ENCODE measurements at regions not wholly inside any gene's neighbourhood (a gene's known extent, or its start where the extent isn't known, plus 50 kb on each side); places are given as distances from the start of the nearest gene placed in this dataset.

- no peaks in the 10 kb centered on the region for H3K27me3 ChIP-seq (ENCODE audit: low read depth, low read length)
- H3K9me3 ChIP-seq (ENCODE audit: control insufficient read depth in 1 of 2, low read length in 2 of 2), result no peaks in the 10 kb centered on the region
- H3K4me3 ChIP-seq (ENCODE audit: low read depth in 1 of 2, low read length in 2 of 2), result no peak overlapping the region
- H3K27ac ChIP-seq (ENCODE audit: low read length), result no peak overlapping the region
- H3K36me3 ChIP-seq (ENCODE audit: control insufficient read depth in 1 of 2, insufficient read depth in 2 of 2, low read length in 2 of 2), result no peaks in the 10 kb centered on the region
- H3K4me1 ChIP-seq (ENCODE audit: control insufficient read depth in 1 of 2, insufficient read depth in 2 of 2, low read length in 2 of 2), result no peaks in the 10 kb centered on the region
Observed at GRCh38 chr13:80121038-80121437, 219.9 kb downstream of the SPRY2 start.

- Histone ChIP-seq H3K4me1 (ENCODE audit: control insufficient read depth in 1 of 2, insufficient read depth in 2 of 2, low read length in 2 of 2) (no peaks in the 10 kb centered on the region), H3K27me3 (ENCODE audit: low read depth, low read length) (no peaks in the 10 kb centered on the region), H3K36me3 (ENCODE audit: control insufficient read depth in 1 of 2, insufficient read depth in 2 of 2, low read length in 2 of 2) (no peaks in the 10 kb centered on the region), H3K9me3 (ENCODE audit: control insufficient read depth in 1 of 2, low read length in 2 of 2) (no peaks in the 10 kb centered on the region), H3K27ac (ENCODE audit: low read length) (no peak overlapping the region), H3K4me3 (ENCODE audit: low read depth in 1 of 2, low read length in 2 of 2) (no peak overlapping the region)
Observed at GRCh38 chr13:80118506-80118905, 222.4 kb downstream of the SPRY2 start.

GRCh38 chr13:80118099-80118498 is 222.8 kb downstream of the SPRY2 start:
- no peak overlapping the region for H3K27ac ChIP-seq (ENCODE audit: low read length)
- H3K9me3 ChIP-seq (ENCODE audit: control insufficient read depth in 1 of 2, low read length in 2 of 2), result no peaks in the 10 kb centered on the region
- no peaks in the 10 kb centered on the region for H3K36me3 ChIP-seq (ENCODE audit: control insufficient read depth in 1 of 2, insufficient read depth in 2 of 2, low read length in 2 of 2)
- no peak overlapping the region for H3K4me3 ChIP-seq (ENCODE audit: low read depth in 1 of 2, low read length in 2 of 2)
- no peaks in the 10 kb centered on the region for H3K27me3 ChIP-seq (ENCODE audit: low read depth, low read length)
- H3K4me1 ChIP-seq (ENCODE audit: control insufficient read depth in 1 of 2, insufficient read depth in 2 of 2, low read length in 2 of 2), result no peaks in the 10 kb centered on the region

GRCh38 chr13:80117515-80117914 is 223.4 kb downstream of the SPRY2 start:
- Histone ChIP-seq H3K4me3 (ENCODE audit: low read depth in 1 of 2, low read length in 2 of 2) (no peak overlapping the region), H3K27ac (ENCODE audit: low read length) (no peak overlapping the region), H3K4me1 (ENCODE audit: control insufficient read depth in 1 of 2, insufficient read depth in 2 of 2, low read length in 2 of 2) (no peaks in the 10 kb centered on the region), H3K27me3 (ENCODE audit: low read depth, low read length) (no peaks in the 10 kb centered on the region), H3K9me3 (ENCODE audit: control insufficient read depth in 1 of 2, low read length in 2 of 2) (no peaks in the 10 kb centered on the region), H3K36me3 (ENCODE audit: control insufficient read depth in 1 of 2, insufficient read depth in 2 of 2, low read length in 2 of 2) (no peaks in the 10 kb centered on the region)

- no peaks in the 10 kb centered on the region for H3K36me3 ChIP-seq (ENCODE audit: control insufficient read depth in 1 of 2, insufficient read depth in 2 of 2, low read length in 2 of 2)
- no peak overlapping the region for H3K4me3 ChIP-seq (ENCODE audit: low read depth in 1 of 2, low read length in 2 of 2)
- no peaks in the 10 kb centered on the region for H3K9me3 ChIP-seq (ENCODE audit: control insufficient read depth in 1 of 2, low read length in 2 of 2)
- H3K4me1 ChIP-seq (ENCODE audit: control insufficient read depth in 1 of 2, insufficient read depth in 2 of 2, low read length in 2 of 2), result no peaks in the 10 kb centered on the region
- H3K27me3 ChIP-seq (ENCODE audit: low read depth, low read length), result no peaks in the 10 kb centered on the region
- no peak overlapping the region for H3K27ac ChIP-seq (ENCODE audit: low read length)
Observed at GRCh38 chr13:80116107-80116506, 224.8 kb downstream of the SPRY2 start.

- Histone ChIP-seq H3K4me3 (ENCODE audit: low read depth in 1 of 2, low read length in 2 of 2) (no peak overlapping the region), H3K27me3 (ENCODE audit: low read depth, low read length) (no peaks in the 10 kb centered on the region), H3K4me1 (ENCODE audit: control insufficient read depth in 1 of 2, insufficient read depth in 2 of 2, low read length in 2 of 2) (no peaks in the 10 kb centered on the region), H3K36me3 (ENCODE audit: control insufficient read depth in 1 of 2, insufficient read depth in 2 of 2, low read length in 2 of 2) (no peaks in the 10 kb centered on the region), H3K27ac (ENCODE audit: low read length) (no peak overlapping the region), H3K9me3 (ENCODE audit: control insufficient read depth in 1 of 2, low read length in 2 of 2) (no peaks in the 10 kb centered on the region)
Observed at GRCh38 chr13:80115616-80116015, 225.3 kb downstream of the SPRY2 start.

- H3K9me3 ChIP-seq (ENCODE audit: control insufficient read depth in 1 of 2, low read length in 2 of 2), result no peaks in the 10 kb centered on the region
- no peaks in the 10 kb centered on the region for H3K4me1 ChIP-seq (ENCODE audit: control insufficient read depth in 1 of 2, insufficient read depth in 2 of 2, low read length in 2 of 2)
- no peak overlapping the region for H3K4me3 ChIP-seq (ENCODE audit: low read depth in 1 of 2, low read length in 2 of 2)
- no peak overlapping the region for H3K27ac ChIP-seq (ENCODE audit: low read length)
- H3K36me3 ChIP-seq (ENCODE audit: control insufficient read depth in 1 of 2, insufficient read depth in 2 of 2, low read length in 2 of 2), result no peaks in the 10 kb centered on the region
- H3K27me3 ChIP-seq (ENCODE audit: low read depth, low read length), result no peaks in the 10 kb centered on the region
Observed at GRCh38 chr13:80113714-80114454, 227.0 kb downstream of the SPRY2 start.

- H3K27ac ChIP-seq (ENCODE audit: low read length), result no peak overlapping the region
- H3K4me1 ChIP-seq (ENCODE audit: control insufficient read depth in 1 of 2, insufficient read depth in 2 of 2, low read length in 2 of 2), result no peaks in the 10 kb centered on the region
- no peaks in the 10 kb centered on the region for H3K27me3 ChIP-seq (ENCODE audit: low read depth, low read length)
- H3K9me3 ChIP-seq (ENCODE audit: control insufficient read depth in 1 of 2, low read length in 2 of 2), result no peaks in the 10 kb centered on the region
- H3K36me3 ChIP-seq (ENCODE audit: control insufficient read depth in 1 of 2, insufficient read depth in 2 of 2, low read length in 2 of 2), result no peaks in the 10 kb centered on the region
- H3K4me3 ChIP-seq (ENCODE audit: low read depth in 1 of 2, low read length in 2 of 2), result no peak overlapping the region
Observed at GRCh38 chr13:80109303-80109702, 231.6 kb downstream of the SPRY2 start.

GRCh38 chr13:80105350-80105749 is 235.6 kb downstream of the SPRY2 start:
- no peaks in the 10 kb centered on the region for H3K9me3 ChIP-seq (ENCODE audit: control insufficient read depth in 1 of 2, low read length in 2 of 2)
- no peak overlapping the region for H3K4me3 ChIP-seq (ENCODE audit: low read depth in 1 of 2, low read length in 2 of 2)
- no peaks in the 10 kb centered on the region for H3K4me1 ChIP-seq (ENCODE audit: control insufficient read depth in 1 of 2, insufficient read depth in 2 of 2, low read length in 2 of 2)
- H3K36me3 ChIP-seq (ENCODE audit: control insufficient read depth in 1 of 2, insufficient read depth in 2 of 2, low read length in 2 of 2), result no peaks in the 10 kb centered on the region
- H3K27ac ChIP-seq (ENCODE audit: low read length), result no peak overlapping the region
- no peaks in the 10 kb centered on the region for H3K27me3 ChIP-seq (ENCODE audit: low read depth, low read length)

GRCh38 chr13:80101040-80101439 is 239.9 kb downstream of the SPRY2 start:
- H3K36me3 ChIP-seq (ENCODE audit: control insufficient read depth in 1 of 2, insufficient read depth in 2 of 2, low read length in 2 of 2), result no peaks in the 10 kb centered on the region
- no peaks in the 10 kb centered on the region for H3K9me3 ChIP-seq (ENCODE audit: control insufficient read depth in 1 of 2, low read length in 2 of 2)
- H3K4me3 ChIP-seq (ENCODE audit: low read depth in 1 of 2, low read length in 2 of 2), result no peak overlapping the region

GRCh38 chr13:80100636-80101035 is 240.3 kb downstream of the SPRY2 start:
- H3K9me3 ChIP-seq (ENCODE audit: control insufficient read depth in 1 of 2, low read length in 2 of 2), result no peaks in the 10 kb centered on the region
- H3K4me3 ChIP-seq (ENCODE audit: low read depth in 1 of 2, low read length in 2 of 2), result no peak overlapping the region
- no peaks in the 10 kb centered on the region for H3K4me1 ChIP-seq (ENCODE audit: control insufficient read depth in 1 of 2, insufficient read depth in 2 of 2, low read length in 2 of 2)
- H3K27me3 ChIP-seq (ENCODE audit: low read depth, low read length), result no peaks in the 10 kb centered on the region
- H3K27ac ChIP-seq (ENCODE audit: low read length), result no peak overlapping the region
- no peaks in the 10 kb centered on the region for H3K36me3 ChIP-seq (ENCODE audit: control insufficient read depth in 1 of 2, insufficient read depth in 2 of 2, low read length in 2 of 2)

More at GRCh38 chr13:80101040-80101439, 239.9 kb downstream of the SPRY2 start:
- no peaks in the 10 kb centered on the region for H3K27me3 ChIP-seq (ENCODE audit: low read depth, low read length)
- H3K27ac ChIP-seq (ENCODE audit: low read length), result no peak overlapping the region
- no peaks in the 10 kb centered on the region for H3K4me1 ChIP-seq (ENCODE audit: control insufficient read depth in 1 of 2, insufficient read depth in 2 of 2, low read length in 2 of 2)

- H3K27me3 ChIP-seq (ENCODE audit: low read depth, low read length), result no peaks in the 10 kb centered on the region
- no peak overlapping the region for H3K27ac ChIP-seq (ENCODE audit: low read length)
- H3K36me3 ChIP-seq (ENCODE audit: control insufficient read depth in 1 of 2, insufficient read depth in 2 of 2, low read length in 2 of 2), result no peaks in the 10 kb centered on the region
- H3K4me3 ChIP-seq (ENCODE audit: low read depth in 1 of 2, low read length in 2 of 2), result no peak overlapping the region
- no peaks in the 10 kb centered on the region for H3K9me3 ChIP-seq (ENCODE audit: control insufficient read depth in 1 of 2, low read length in 2 of 2)
- no peaks in the 10 kb centered on the region for H3K4me1 ChIP-seq (ENCODE audit: control insufficient read depth in 1 of 2, insufficient read depth in 2 of 2, low read length in 2 of 2)
Observed at GRCh38 chr13:80097561-80097960, 243.4 kb downstream of the SPRY2 start.
